GM19455 (cell line): ENCODE measurements at regions not wholly inside any gene's neighbourhood (a gene's known extent, or its start where the extent isn't known, plus 50 kb on each side); places are given as distances from the start of the nearest gene placed in this dataset.

Experiments used
- ATAC-seq: cut with Tn5 transposase; IDR thresholded peaks from one replicate; pipeline ENCODE4 v1.9.1; 2021; ENCODE audit not compliant: unreplicated experiment

- ATAC-seq = no peak
These were observed 2660.1 kb upstream of the PCDH20 start for GRCh38 chr13:64075543-64076271.

DNA sequence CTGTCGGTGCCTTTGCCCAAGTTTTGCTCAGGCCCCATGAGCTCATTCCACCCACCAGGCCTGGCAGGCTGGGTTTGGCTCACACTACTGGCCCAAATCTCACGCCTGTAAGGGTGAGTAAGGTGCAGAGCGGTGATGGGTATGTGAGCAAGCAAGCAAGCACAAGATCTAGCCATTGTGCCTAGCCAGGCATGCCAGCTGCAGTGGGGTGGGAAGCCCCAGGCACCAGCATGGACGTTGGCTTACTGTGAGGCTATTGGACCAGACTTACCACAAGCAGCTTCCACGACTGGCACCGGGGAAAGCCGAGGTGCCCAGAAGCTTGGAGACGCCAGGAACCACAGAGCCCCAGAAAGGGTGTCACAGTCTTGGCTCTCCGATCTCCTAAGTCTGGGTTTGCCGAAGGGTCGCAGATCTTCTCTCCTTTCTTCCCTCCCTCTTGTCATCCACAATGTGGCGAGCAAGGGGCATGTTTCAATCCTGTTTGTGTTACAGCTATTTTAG lies 2659.4 kb upstream of the PCDH20 start:
- no peak for ATAC-seq

- ATAC-seq = no peak
These were observed 2657.6 kb upstream of the PCDH20 start for GRCh38 chr13:64073203-64073602.

DNA sequence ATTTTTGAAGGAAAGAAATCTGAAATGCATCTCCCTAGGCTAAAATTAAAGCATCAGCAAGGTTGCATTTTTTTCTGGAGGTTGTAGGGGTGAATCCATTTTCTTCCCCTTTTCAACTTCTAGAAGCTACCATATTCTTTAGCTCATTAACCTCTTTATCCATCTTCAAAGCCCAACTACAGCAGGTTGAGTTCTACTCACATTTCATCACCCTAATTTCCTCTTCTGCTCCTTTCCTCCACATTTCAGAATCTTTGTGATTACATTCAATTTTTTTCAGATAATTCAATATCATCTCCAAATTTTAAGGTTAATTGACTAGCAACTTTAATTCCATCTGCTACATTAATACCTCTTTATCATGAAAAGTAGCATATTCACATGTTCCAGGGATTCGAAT lies 2655.7 kb upstream of the PCDH20 start:
- ATAC-seq = no peak

DNA sequence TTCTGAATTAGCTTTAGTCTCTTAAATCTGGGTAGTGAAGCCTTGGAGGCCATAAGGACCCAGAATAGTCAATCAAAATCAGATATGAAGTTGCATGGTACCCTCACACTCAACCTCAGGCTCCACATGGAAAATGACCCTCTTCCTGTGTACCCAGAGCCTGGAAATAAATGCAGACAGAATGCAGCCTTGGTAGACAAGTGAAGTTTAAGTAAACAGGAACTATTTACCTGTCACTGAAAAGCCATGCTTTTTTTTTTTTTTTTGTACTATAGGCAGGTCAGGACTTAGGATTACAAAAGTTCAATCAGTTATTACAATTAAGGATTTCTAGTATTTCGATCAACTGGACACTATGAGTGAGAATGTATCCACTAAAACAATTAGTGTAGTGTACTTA lies 2654.2 kb upstream of the PCDH20 start:
- no peak for ATAC-seq

DNA sequence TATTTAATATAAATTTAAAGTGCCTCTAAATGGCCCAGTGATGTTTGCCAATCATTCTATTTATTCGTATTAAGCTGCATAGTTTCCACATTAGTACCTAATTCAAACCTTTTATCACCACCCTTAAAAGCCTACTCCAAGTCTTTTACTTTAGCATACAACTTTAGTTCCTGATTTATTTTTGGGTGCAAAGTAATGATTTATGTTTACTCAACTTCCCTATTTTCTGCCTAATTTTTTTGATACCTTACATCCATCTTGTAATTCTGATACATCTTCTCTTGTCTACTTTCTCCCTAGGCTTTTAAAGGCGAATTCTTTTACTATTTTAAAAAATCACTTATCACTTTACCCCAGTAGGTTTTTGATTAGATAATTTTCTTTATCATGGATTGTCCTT lies 2651.1 kb upstream of the PCDH20 start:
- ATAC-seq = no peak

GRCh38 chr13:64061649-64062048 lies 2646.0 kb upstream of the PCDH20 start:
- no peak for ATAC-seq

DNA sequence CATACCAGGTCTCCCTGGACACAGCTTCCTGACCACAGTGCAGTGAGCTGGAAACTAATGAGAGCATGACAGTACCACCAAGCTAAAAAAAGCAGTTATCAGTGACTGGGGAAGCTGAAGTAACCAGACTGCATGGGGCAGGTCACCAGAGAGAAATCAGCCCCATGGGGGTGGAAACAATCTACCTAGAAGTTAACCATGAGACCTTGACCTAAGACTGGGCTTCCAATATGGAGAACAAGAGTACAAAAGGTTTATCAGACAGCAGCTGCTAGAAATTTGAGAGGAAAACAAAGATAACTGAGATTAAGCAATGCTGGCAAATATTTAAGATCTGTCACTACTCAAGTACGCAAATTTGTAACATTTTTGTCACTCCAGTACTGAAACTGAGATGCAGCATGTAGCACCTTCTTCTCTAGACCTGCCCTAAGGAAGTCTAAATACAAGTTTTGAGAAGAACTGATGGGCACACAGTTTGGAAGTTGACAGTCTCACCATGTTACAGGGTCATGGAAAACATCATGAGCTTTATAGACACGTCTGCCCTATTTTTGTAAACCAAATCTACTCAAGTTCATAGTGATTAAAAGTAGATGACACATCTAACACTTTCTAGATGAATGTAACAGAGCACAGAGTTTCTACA lies 2641.8 kb upstream of the PCDH20 start:
- ATAC-seq = no peak

GRCh38 chr13:64054321-64054720 lies 2638.7 kb upstream of the PCDH20 start:
- ATAC-seq = no peak

DNA sequence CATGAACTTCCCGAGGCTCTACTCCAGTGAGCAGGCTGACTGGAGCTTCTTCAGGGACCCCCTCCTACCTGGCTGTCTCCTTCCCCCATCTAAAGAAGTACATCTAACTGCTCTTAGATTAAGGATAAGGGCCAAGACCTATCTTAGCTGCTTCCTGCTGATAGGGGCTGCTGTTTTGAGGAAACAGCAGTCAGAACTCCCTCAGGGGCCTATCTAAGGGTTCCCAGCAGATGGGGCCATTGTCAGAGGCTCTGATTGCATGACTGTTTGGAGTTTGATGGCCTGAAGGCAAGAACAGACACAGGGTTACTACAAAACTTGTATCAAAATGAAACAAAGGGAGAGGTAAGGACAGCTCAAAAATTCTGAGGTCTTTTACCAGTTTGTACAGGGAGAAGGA lies 2636.9 kb upstream of the PCDH20 start:
- ATAC-seq = no peak

GRCh38 chr13:64051278-64051677 lies 2635.6 kb upstream of the PCDH20 start:
- ATAC-seq = no peak

GRCh38 chr13:64041296-64041695 lies 2625.6 kb upstream of the PCDH20 start:
- no peak for ATAC-seq

DNA sequence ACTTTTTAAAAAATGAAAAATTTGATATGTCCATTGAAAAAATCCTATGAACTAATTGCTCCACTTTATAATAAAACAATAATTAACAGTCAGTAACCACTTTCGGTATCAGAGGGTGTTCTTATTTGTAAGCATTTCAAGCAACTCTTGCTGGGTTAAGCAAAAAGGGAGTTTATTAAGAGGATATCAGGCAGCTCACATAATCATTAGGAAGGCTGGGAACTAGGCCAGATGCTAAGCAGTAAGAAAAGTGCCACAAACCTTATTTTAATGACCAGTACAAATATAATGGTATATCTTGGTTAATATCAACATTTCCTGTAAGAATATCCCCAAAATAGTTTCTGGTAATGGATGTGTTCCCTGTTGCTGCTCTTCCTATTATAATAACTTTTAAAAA lies 2618.3 kb upstream of the PCDH20 start:
- ATAC-seq = no peak

DNA sequence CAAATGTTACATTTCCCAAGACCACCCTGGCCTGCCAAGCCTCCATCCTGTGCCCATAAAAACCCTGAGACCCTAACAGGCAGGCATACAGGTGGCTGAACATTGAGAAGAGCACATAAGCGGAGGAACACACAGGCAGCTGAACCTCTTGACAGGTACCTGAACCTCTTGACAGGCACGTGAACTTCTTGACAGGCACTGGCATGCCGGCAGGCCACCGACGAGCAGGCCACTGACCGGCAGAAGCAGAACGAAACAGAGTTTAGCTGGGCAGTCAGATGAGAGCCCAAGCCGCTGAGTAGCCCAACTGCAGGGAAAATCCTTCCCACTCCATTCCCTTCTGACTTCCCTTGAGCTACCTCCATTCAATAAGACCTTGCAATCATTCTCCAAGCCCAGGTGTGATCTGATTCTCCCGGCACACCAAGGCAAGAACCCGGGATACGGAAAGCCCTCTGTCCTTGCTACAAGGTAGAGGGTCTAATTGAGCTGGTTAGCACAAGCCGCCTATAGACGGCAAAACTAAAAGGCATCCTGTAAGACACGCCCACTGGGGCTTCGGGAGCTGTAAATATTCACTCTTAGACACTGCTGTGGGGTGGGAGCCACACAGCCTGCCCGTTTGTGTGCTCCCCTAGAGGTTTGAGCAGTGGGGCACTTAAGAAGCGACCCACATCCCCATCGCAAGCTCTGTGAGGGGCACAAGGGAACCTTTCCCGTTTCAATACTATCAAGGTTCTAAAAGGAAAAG lies 2613.9 kb upstream of the PCDH20 start:
- no peak for ATAC-seq

GRCh38 chr13:64028551-64028950 lies 2612.9 kb upstream of the PCDH20 start:
- ATAC-seq = no peak

GRCh38 chr13:64020126-64020525 lies 2604.5 kb upstream of the PCDH20 start:
- ATAC-seq = no peak

- ATAC-seq = no peak
These were observed 2591.7 kb upstream of the PCDH20 start for GRCh38 chr13:64007339-64007738.

DNA sequence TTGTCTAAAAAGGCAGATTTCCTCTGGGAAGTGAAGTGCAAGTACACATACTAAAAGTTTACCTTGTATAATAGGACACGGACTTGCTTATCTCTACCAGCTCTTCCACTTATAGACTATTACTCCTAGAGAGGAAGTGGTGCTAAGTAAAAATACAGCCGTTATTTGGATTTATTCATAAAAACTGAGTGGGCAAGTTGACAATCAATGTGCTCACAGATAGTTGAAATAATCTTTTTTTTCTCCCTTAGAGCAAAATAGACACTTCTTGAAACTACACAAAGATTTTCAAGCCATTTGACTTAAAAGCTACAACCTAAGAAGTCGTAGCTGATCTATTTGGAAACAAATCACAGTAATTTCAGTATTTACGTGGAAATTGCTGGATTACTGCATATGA lies 2584.7 kb upstream of the PCDH20 start:
- ATAC-seq = no peak

- ATAC-seq = no peak
These were observed 2584.1 kb upstream of the PCDH20 start for GRCh38 chr13:63999614-64000305.

DNA sequence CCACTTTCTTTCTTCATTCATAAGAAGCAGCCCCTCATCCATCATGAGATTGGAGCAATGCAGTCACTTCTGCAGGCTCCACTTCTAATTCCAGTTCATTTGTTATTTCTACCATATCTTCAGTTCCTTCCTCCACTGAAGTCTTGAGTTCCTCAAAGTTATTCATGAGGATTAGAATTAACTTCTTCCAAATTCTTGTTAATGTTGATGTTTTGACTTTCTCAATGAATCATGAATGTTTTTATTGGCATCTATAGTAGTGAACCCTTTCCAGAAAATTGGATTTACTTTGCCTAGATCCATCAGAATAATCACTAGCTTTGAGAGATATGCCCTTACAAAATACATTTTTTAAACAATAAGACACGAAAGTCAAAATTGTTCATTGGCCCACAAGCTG lies 2567.7 kb upstream of the PCDH20 start:
- no peak for ATAC-seq

DNA sequence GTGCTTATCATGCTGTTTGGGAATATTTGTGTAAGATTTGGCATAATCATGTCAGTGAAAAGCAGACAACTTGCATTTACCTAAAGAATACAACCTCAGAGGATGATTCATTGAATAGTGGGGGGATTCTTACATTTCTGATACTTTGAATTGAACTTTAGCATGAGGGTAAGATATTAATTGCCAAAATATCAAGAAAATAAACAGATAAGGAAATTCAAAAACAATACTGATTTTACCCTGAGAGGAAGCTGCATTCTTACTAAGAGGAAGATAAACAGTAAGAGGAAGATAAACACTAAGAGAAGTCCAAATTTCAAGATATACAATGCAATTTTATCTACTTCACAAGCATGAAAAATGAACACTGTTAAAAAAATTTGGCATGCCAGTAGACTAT lies 2564.3 kb upstream of the PCDH20 start:
- ATAC-seq = no peak
